ENCODE measurements at regions not wholly inside any gene's neighbourhood (a gene's known extent, or its start where the extent isn't known, plus 50 kb on each side); places are given as distances from the start of the nearest gene placed in this dataset.

DNA sequence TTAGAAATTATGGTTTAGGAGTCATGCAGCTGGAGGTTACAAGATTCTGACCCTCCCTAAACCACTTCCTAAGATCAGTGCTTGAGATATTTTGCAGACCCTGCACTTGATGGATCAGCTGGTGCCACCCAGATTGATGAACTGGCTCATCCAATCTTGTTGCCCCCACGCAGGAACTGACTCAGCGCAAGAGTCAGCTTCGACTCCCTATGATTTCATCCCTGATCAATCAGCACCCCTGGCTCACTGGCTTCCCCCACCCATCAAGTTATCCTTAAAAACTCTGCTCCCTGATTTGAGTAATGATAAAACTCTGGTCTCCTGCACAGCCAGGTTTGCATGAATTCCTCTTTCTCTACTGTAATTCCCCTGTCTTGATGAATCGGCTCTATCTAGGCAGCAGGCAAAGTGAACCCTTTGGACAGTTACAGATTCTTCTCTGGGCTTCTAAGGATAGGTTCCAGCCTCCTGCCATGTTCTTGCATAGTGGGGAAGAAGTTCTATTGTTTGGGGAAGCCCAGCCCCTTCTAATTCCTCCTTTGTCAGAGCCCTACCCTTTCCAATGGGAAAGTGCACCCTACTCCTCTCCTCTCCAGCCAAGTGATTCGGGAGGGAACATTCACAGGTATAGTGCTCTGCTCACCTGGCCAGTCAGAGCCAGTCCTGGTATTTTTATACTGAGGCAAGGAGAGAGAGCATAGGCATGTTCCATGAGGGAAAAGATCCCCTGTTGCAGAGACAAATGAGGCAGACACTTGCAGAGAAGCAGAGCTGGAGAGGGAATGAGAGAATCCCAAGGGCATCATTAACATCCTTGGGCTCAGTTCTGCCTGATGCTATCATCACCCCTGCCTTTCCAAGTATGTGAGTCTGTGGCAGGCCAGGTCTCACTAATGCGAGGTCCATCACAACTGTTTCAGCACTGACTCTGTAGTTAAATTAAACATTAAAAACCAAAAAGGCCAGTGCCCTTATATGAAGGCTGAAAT lies 224.4 kb upstream of the GALNT17 start:
- no peak for DNase-seq

DNA sequence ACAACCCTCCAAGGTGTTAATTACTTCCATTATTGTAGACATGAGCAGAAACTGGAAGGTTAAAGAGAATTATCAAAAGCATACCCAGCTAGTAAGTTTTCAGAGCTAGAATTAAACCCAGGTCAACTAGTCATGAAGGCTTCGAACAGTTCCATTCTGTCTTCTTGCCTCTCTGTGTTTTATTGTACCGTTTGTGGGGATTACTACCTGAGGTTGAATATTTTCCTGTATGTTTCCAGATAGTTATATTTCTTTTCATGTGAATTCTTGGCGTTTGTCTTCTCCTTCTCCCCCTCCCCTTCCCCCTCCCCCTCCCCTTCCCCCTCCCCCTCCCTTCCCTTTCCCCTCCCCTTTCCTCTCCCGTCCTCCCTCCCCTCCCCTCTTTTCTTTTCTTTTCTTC lies 218.0 kb upstream of the GALNT17 start:
- no peak for DNase-seq

DNA sequence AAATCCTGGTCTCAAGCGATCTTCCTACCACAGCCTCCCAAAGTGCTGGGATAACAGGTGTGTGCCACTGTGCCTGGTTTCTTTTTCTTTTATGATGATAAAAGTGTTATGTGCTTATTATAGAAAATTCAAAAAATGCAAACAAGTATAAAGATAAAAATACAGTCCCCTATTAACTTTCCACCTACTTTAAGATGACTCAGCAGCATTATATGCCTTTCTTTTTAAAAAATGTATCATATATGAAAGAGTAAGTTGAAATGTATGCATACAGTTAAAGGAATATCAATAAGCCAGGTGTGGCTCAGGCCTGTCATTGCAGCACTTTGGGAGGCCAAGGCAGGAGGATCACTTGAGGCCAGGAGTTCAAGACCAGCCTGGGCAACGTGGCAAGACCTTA lies 216.9 kb upstream of the GALNT17 start:
- no peak for DNase-seq

DNA sequence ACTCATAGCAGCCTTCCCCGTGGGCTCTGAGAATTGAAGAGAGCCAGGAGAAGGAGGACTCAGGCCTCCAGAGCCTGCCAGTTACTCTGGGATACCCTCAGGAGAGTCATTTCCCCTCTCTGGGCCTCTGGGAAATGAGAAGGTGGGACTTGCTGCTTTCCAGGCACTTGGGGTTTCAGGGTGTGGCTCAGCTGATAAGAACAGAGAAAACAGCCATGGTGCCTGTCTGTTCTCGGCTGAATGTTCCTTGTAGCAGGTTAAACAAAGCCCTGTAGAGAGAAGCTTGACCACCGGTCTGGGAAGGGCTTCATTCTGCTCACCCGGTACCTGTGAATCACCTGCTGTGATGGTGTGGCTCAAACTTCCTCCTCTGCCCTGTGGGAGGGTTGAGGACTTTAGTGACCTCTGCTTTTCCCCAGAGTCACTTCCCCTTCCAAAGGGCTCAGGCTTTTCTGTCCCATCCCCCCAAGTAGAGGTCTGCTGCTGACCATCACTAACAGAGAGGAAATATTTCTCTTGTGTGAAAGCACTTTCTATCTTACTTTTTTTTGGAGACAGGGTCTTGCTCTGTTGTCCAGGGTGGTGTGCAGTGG lies 212.4 kb upstream of the GALNT17 start:
- no peak for DNase-seq

DNA sequence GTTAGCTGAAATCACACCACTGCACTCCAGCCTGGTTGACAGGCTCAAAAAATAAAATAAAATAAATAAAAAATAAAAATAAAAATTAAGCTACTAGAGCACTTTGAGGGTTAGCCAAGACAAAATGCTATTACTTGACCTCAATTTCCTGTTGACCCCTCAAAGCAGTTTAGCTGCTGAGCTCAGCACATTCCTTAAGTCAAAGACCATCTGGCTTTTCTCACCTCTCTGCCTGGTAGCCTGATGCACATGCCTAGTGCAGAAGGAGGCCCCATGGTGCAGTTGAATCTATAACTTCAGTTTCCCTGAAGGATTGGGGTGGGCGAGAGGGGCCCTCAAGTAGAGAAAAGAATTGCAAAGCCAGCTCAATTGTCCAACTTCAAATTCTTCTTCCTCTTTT lies 211.1 kb upstream of the GALNT17 start:
- DNase-seq, result no peak

DNA sequence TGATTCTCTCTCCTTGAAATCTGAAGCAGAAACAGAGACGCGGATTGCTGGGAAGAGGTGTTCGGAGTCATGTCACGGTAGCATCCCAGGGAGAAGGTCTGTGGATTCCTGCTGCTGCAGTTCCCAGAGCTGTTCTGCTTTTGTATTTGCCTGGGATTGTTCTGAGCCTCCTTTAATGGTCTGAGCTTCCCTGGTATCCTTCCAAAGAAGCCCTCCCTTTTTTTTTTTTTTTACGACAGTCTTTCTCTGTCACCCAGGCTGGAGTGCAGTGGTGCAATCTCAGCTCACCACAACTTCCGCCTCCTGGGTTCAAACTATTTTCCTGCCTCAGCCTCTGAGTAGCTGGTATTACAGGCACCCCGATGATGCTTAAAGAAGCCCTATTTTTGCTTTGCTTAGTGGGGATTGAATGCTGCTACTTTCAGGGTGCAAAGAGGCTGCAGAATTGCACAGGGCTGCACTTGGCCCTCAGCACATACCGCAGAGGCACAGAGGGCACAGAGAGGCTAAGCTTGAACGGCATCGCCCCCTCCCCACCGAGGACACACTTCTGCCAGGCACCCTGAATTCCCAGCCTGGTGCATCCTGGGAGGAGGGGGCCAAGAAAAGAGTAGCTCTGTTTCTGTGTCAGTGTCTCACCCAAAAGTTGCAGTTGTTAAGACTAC lies 208.6 kb upstream of the GALNT17 start:
- DNase-seq, result no peak

DNA sequence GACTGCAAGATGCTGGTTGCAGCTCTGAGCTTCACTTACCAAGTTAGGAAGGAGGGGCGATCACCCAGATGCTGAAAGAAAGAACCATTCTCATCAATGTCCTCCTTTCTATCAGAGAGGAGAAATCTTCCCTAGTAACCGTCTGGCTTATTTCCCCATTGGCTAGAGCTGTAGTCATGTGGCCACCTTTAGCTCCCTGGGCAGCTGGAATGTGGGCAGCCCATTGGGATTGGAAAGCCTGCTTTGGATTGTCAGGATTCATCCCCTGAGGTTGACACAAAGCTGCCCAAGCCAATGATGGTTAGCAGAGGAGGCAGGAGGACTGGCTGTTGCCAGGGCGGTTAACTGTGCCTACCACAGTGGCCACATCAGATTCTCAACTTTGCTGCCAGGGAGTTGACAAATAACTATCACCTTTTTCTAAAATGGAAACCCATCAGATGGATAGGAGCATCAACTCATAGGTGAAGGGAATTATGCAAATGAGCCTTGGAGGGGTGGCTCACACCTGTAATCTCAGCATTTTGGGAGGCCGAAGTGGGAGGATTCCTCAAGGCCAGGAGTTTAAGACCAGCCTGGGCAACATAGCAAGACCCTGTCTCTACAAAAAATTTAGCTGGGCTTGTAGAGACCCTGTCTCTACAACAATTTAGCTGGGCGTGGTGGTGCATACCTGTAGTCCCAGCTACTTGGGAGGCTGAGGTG lies 206.4 kb upstream of the GALNT17 start:
- DNase-seq, result no peak

DNA sequence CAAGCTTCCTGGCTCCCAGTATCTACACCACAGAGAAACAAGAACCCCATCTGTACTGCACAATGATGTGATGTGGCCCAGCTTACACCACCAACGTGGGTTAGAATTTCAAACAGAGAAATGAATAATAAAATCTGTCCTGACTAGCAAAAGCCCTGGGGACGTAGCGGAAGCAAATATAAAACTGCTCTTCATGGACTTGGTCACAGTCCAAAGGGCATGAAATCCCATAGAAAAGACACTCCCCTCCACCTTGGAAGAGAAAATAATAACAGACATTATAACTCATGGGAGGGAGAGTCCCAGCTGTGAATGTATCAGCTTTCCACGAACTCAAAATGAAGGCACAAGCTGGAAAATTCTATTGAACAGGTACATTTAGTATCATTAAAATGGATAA lies 205.3 kb upstream of the GALNT17 start:
- no peak for DNase-seq

DNA sequence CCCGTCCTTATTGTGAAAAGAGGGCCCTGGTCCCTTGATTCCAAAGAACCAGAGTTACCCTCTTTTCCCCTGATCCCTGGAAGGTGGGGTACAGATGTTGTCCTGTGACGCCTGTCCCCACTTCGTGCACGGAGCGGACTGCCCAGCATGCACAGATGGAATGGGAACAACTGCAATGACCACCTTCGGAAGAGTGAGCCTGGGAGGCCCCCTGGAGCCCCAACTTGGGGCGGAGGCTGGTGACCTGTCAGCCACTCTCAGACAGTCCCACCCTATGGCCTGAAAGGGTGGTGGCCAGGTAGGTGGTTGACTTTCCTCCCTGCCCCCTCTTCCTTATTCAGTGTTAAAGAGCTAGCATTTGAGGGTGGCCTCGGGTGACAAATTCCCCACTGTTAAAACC lies 196.6 kb upstream of the GALNT17 start:
- DNase-seq, result no peak

DNA sequence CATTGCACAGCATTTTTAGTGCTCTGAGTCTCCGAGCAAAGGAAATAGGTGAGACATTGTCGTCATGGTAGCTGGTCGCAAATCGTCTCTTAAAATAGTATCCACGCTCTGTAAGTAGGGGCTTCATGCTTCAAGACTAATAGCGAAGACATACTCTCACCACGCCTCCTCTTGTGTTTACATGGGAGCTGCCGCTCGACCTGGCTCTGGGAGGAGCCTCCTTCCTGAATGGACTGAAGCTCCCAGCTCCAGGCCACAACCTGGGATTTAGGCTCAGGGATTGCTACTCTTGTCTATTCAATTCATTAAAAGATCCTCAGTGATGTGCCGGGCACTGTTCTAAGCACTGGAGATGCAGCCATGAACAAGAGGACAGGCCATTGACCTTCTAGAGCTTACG lies 196.1 kb upstream of the GALNT17 start:
- DNase-seq, result no peak

DNA sequence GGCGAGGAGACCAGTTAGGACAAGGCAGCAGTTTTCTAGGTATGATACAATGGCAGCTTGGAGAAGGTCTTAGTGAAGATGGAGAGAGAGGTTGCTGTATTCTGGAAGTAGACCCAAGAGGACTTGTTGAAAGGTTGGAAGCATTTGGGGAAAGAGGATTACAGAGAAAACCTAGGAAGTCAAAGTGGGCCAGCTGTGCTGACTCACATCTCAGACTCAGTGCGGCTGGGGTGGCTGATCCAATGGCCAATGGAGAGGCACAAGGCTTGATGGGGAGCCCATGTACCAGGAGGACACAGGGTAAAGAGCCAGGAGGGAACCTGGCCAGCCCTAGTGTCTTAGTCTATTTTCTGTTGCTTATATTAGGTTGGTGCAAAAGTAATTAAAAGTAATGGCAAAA lies 194.5 kb upstream of the GALNT17 start:
- DNase-seq, result no peak

DNA sequence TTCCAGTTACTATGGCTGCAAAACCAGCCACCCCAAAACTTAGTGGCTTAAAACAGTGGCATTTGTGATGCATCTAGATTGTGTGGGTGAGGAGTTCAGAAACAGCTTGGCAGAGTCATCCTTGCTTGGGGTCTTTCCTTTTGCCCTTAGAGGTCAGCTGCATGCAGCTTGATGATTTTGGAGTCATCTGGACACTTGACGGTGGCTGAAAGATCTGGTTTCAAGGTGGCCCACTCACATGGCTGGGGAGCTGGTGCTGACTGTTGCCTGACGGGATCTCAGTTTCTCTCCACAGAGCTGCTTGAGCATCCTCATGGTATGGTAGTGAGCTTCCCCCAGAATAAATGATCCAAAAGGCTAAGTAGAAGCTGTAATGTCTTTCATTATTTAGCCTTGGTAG lies 191.3 kb upstream of the GALNT17 start:
- DNase-seq, result no peak

DNA sequence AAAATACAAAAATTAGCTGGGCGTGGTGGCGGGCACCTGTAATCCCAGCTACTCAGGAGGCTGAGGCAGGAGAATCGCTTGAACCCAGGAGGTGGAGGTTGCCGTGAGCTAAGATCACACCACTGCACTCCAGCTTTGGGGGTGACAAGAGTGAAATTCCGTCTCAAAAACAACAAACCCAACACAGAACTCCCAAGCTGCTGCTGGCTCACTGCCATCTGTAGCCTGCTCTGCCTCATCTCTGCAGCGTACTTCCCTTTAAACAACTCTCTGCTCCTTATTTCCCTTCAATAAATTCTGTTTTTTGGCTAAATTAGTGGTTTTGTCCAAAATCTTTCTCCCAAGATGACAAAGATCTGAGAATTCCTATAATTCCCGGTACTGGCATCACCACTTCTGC lies 189.2 kb upstream of the GALNT17 start:
- no peak for DNase-seq

DNA sequence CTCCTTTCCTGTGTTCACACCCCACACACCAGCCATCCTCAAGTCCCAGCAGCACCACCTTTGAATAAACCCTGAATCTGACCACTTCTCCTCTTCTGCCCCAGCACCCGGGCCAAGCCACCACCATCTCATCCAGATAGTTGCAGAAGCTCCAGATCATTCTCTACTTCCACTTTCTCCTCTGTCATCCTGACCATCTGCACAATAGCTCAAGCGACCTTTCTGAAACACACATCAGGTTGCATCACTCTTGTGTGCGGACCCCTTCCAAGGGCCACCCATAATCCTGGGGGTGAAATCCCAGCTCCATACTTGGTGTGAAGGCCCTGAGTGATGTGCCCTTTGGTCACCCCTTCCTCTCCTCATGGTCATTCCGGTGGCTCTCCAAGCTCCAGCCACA lies 187.4 kb upstream of the GALNT17 start:
- DNase-seq, result no peak

DNA sequence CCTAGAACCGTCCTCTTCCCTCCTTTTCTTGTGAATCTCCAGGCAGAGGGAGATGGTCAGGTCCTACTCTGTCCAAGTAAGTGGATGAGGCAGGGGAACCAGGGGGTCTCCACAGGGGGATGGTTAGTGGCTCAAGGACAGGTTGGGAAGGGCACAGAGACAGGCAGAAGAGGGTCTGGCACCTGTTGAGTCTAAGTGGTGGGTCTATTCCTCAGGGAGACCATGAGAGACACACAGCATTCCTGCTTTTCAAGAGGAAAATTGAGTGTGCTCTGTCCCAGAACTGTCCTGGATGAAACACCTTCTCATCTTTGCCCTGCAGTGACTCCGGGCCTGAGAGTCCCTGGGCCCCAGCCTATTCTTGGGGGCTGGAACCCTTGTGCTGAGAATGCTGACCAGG lies 184.8 kb upstream of the GALNT17 start:
- no peak for DNase-seq

DNA sequence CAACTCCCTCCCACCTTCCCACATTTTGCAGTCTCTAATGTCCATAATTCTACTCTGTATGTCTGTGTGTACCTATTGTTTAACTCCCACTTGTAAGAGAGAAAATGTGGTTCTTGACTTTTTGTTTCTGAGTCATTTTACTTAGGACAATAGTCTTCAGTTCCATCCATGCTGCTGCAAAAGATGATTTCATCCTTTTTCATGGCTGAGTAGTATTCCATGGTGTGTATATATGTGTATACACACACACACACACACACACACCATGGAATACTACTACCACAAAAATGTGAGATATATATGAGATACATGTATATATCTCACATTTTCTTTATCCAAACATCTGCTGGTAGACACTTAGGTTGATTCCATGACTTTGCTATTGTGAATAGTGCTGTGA lies 182.1 kb upstream of the GALNT17 start:
- no peak for DNase-seq

DNA sequence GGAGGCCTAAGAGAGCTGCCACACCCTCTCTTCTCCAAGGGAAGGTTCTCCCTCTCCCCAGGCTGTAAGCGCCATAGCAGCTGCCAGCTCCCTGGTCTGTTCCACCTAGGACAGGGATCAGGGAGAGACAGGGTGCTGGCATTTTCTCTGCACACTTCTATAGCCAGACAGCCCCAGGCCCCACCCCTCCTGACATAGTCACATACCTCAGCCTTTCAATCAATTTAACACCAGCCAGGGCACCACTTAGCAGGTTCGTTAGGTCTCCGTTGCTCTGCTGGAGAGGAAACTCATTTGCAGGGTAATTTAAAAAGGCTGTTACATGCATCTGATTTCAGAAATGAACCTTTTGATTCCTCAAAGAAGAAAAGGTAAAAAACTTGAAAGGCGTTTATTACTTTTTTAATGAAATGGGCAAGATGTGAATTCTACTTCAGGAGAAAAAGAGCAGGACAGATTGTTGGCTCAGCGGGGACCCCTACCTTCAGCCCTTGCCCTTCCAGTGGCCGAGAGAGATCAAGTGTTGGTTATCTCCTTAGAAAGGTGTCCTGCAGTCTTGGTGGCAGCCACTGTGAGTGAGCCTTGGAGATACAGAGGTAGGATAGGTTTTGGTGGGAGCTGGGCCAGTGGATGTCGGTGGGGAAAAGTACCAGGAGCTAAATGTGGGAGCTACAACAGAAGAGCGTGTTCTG lies 180.5 kb upstream of the GALNT17 start:
- no peak for DNase-seq

DNA sequence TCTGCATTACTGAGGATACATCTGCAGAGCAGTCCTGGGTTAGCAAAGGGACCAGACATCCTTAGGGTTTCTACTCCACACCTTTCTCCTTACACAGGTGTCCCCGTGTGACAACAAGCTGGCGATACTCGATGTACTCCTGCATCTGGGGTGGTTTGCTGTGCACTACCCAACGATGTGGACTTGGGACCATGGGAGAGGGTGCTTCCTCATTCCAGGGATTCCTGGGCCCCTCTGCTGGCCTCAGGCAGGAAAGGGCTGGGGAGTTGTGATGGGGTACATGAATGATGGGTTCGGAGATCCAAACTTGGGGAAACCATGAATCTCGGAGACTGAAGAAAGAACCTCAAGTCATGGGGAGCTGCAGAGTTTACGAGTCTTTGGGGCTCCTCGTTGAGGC lies 179.6 kb upstream of the GALNT17 start:
- no peak for DNase-seq

DNA sequence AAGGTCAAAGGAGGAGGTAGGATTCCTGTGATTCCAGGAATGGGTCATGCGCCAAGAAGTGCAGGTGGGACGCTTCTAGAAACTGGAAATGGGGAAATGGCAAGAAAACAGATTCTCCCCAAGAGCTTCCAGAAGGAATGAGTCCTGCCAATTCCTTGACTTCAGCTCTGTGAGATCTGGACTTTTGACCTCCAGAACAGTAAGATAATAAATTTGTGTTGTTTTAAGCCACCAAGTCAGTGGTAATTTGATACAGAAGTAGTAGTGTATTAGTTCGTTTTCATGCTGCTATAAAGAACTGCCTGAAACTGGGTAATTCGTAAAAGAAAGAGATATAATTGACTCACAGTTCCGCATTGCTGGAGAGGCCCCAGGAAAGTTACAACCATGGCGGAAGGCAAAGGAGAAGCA lies 178.6 kb upstream of the GALNT17 start:
- no peak for DNase-seq

DNA sequence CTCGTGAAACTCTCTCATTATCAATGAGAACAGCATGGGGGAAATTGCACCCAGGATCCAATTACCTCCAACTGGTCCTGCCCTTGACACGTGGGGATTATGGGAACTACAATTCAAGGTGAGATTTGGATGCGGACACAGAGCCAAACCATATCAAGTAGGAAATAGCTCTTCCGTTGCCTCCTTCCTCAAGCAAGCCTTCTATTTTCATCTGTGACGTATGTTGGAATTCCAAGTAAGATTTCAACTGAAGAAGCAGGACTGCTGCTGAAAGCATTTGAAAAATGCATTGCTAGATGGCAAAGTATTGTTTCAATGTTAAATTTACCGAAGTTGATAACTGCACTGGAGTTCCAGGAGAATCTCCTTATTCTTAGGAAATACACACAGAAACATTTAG lies 178.1 kb upstream of the GALNT17 start:
- no peak for DNase-seq

DNA sequence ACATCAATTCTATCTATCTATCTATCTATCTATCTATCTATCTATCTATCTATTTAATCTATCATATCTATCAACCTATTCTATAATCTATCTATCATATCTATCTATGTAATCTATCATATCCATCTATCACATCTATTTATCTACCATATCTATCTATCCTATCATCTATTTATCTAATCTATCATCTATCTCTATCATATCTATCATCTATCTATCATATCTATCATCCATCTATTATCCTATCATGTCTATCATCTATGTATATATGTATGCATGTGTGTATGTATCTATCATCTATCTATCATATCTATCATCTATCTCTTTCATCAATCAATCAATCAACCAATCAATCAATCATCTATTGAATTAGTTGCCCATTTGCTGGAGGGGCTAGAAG lies 159.3 kb upstream of the GALNT17 start:
- no peak for DNase-seq

DNA sequence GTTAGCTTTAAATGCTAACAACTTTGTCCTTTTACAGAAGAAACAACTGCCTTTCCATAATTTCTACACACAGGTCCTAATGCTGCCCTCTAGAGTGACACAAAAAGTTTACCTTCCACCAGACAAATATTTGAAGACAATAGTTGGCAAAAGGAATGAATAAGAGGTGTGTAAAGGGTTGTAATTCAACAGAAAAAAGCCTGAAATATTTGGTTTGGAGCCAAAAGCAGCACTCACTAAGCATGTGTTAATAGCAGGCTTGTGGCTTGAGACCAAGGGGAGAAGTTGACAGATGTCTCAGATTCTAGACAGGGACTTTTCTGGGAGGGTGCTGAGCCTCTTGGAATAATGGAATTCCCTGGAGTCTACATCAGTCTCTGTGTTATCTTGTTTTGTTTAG lies 156.2 kb upstream of the GALNT17 start:
- no peak for DNase-seq

DNA sequence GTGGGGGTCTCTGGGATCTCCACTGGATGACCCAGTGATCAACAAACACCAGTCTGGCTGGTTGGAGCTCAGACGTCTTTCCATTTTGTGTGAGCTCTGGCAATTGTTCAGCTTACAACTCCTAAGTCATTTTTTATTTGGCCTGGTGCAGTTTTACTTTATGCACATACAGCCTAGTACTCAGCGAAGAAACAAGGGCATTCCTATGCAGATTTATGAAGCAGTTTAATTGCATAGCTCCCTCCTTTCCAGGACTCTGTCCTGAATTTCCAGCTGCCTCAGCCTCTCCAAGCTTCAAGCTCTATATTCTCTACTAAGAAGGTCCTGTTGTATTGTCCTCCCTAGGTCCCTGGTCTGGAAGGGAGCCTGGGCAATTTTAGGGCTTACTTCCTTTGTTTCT lies 145.6 kb upstream of the GALNT17 start:
- no peak for DNase-seq

Measured in activated naive CD4-positive, alpha-beta T cell treated with Interleukin-2 at 50 U/mL for 16 hours (primary cell).